HG03095 (cell line): ENCODE measurements at regions not wholly inside any gene's neighbourhood (a gene's known extent, or its start where the extent isn't known, plus 50 kb on each side); places are given as distances from the start of the nearest gene placed in this dataset.

Source experiments
- ATAC-seq: cut with Tn5 transposase; IDR thresholded peaks from one replicate; pipeline ENCODE4 v1.9.1; 2021; ENCODE audit warnings: moderate library complexity; ENCODE audit not compliant: unreplicated experiment

DNA sequence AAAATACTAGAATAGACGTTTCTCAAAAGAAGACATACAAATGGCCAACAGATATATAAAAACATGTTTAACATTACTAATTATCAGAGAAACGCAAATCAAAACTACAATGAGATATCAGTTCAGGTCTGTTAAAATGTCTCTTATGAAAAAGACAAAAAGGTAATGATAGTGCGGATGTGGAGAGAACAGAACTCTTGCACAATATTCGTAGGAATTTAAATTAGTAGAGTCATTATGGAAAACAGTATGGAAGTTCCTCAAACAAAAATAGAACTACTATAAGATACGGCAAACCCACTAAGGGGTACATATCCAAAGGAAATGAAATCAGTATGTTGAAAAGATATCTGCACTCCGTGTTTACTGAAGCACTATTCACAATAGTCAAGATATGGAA is 167.5 kb upstream of the CWC22 start:
- ATAC-seq: no peak

GRCh38 chr2:180169474-180169873 is 162.4 kb upstream of the CWC22 start:
- no peak for ATAC-seq

DNA sequence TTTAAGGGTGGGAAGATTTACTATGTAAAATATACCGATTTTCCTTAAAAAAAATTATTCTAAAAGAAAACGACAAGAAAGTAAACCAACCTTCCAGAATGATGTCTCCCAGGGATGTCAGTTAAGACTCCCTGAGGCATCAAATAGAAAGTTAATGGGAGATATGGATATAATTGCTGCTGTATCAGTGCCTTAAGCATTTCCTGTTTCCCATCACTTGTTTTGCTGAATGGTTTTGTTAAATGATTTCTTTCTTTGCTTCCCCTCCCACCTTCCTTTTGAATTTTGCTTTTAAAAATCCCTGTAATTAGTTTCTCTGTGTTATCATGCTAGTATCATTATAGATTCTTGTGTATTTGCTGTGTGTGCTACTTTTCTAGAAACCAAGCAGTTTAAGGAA is 154.3 kb upstream of the CWC22 start:
- ATAC-seq: no peak

DNA sequence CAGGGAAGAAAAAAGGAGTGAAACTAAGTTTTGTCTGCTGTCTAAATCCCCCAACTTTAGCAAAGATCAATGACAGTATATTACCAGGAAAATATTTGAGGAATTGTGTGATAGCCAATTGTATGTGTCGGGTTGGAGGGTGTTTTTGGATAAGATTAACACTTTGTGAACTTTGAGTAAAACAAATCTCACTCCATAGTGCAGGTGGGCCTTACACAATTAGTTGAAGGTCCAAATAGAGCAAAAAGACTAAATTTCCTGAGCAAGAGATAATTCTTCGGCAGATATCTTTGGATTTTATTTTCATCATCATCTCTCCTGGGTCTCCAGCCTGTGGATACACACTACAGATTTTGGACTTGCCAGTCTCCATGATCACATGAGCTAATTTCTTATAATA is 152.8 kb upstream of the CWC22 start:
- no peak for ATAC-seq

GRCh38 chr2:180158961-180159360 is 151.9 kb upstream of the CWC22 start:
- no peak for ATAC-seq

DNA sequence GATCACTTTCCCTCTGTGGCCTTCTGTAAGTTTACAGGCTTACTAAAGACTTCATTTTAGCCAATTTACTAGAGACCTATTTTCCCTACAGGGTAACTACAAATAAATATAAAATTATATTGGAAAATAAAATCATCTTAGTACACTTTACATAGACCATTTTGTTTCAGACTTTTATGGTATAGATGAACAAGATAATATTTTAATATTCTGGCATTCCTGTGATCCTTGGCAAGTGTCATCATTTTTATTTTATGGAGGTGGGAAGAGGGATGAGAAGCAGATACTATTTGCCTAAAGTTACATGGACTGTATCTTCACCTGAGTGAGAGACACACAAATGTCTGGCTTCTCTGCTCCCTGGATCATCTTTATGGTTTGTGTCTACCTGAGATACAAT is 149.6 kb upstream of the CWC22 start:
- ATAC-seq: no peak

- no peak for ATAC-seq
These were observed 143.5 kb upstream of the CWC22 start for GRCh38 chr2:180150606-180151005.

GRCh38 chr2:180146541-180146940 is 139.4 kb upstream of the CWC22 start:
- ATAC-seq: no peak

DNA sequence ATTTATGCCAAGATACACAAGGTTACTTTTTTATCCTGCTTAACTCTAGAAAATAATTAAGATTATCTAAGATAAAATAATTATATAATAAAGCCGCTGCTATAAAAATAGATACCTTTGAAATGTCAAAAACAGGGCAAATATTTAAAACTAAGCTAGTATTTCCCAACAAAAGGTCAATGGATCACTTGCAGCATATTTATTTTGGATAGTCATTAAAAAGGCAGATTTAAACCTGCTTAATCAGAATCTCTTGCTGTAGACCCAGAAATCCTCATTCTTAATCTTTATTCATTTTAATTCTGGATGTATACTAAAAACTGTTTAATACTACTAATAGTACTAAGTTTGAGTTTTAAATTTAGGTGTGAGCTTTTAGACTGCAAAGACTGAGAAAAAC is 139.0 kb upstream of the CWC22 start:
- ATAC-seq: no peak

DNA sequence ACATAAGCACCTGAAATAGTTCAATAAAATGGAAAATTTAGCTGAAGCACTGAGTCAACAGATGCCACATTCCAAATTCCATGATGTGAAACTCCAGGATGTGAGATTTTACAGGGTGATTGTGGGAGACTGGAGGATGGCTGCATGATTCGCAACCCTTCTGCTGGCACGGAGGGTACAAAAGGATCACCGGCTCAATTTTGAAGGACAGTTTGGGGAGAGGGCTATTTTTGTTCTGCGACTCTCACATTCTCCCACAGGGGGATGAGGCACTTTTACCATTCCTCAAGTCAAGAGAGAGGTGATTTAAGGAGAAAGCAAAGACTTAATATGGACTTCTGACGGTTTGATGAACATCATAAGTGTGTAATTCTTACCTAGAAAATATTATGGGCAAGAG is 138.1 kb upstream of the CWC22 start:
- ATAC-seq: no peak

DNA sequence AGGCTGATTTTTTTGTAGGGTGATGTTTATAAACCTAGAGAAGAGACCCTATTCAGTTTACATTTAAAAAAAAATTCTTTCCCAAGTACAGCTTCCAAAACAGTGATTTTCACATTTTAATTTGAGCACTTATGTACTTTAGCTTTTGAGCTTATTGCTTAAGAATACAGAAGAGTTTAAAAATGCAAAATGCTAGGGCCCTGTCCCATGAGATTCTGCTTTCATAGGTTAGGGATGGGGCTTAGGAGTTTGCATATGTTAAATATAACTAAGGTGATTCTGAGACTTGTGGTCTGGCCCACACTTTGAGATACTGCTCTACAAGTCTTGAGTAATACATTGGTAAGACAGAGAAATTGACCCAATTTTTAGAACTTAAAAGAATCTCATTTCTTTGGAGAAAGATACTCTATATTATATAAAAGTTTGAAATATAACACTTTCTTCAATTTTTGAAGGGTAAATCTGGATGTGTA is 137.3 kb upstream of the CWC22 start:
- ATAC-seq: no peak

- ATAC-seq: no peak
These were observed 136.7 kb upstream of the CWC22 start for GRCh38 chr2:180143633-180144337.

- ATAC-seq: no peak
These were observed 134.5 kb upstream of the CWC22 start for GRCh38 chr2:180141600-180141999.

DNA sequence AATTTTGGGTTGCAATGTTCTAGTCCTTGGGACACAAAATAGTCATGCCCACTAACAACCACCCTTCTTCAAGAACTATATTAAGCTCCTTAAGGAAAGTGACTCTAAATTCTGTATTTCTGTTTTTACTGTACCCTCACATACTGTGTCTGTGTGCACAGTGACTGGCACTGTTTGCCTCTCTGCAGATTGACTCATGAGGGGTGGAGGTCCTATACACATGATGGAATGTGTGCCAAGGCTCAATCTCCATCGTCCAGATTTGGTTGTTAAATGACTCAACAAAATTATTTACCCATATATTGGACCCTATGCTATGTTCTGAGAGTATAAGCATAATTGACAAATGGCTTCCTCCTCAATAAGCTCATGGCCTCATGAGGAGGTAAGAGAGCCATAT is 126.6 kb upstream of the CWC22 start:
- ATAC-seq: no peak

- ATAC-seq: no peak
These were observed 123.3 kb upstream of the CWC22 start for GRCh38 chr2:180130403-180130802.

GRCh38 chr2:180128861-180129260 is 121.8 kb upstream of the CWC22 start:
- no peak for ATAC-seq

GRCh38 chr2:180125245-180125962 is 118.3 kb upstream of the CWC22 start:
- peak; percentile 79 for ATAC-seq

- no peak for ATAC-seq
These were observed 117.4 kb upstream of the CWC22 start for GRCh38 chr2:180124273-180125139.

GRCh38 chr2:180122874-180123273 is 115.8 kb upstream of the CWC22 start:
- no peak for ATAC-seq

GRCh38 chr2:180115675-180116074 is 108.6 kb upstream of the CWC22 start:
- no peak for ATAC-seq

GRCh38 chr2:180115269-180115668 is 108.2 kb upstream of the CWC22 start:
- ATAC-seq: no peak

- ATAC-seq: no peak
These were observed 104.8 kb upstream of the CWC22 start for GRCh38 chr2:180111901-180112300.
